ENCODE measurements at regions not wholly inside any gene's neighbourhood (a gene's known extent, or its start where the extent isn't known, plus 50 kb on each side); places are given as distances from the start of the nearest gene placed in this dataset.

GRCh38 chrX:98114021-98114420, 1230.3 kb downstream of the RPA4 start:
- no peak overlapping the region for H3K4me2 ChIP-seq (ENCODE audit: insufficient read depth, low read length)
- FAIRE-seq (no peak), ATAC-seq (no peak), DNase-seq (ENCODE audit: extremely low read depth in 1 of 4, low spot score in 3 of 4) (no peak)
- H3K27ac ChIP-seq (ENCODE audit: extremely low read depth, low read depth, low read length), result no peak overlapping the region
- H3K36me3 ChIP-seq (ENCODE audit: control insufficient read depth, insufficient read depth, low read length), result no peaks in the 10 kb centered on the region
- intact Hi-C loops (cut with micrococcal nuclease), result no loop called here
- H3K27me3 ChIP-seq (ENCODE audit: control insufficient read depth in 2 of 2, insufficient read depth in 2 of 2, low read length in 2 of 2), result no peaks in the 10 kb centered on the region
- H4K20me1 ChIP-seq (replicated peaks; ENCODE audit: control insufficient read depth, insufficient read depth, low read length), result no peaks in the 10 kb centered on the region
- CTCF ChIA-PET (ENCODE audit: low intra/inter-chr PET ratio), result no interaction called here
- H3K9ac ChIP-seq (ENCODE audit: insufficient read depth in 1 of 2, low read depth in 2 of 2, low read length in 2 of 2), result no peak overlapping the region
- no peaks in the 10 kb centered on the region for H3K79me2 ChIP-seq (ENCODE audit: control insufficient read depth, insufficient read depth, low read length)
- POLR2A ChIA-PET, result no interaction called here
- H3K4me1 ChIP-seq (replicated peaks in 1 of 2; ENCODE audit: control insufficient read depth in 2 of 2, insufficient read depth in 2 of 2, low read length in 2 of 2), result no peaks in the 10 kb centered on the region
- no peak overlapping the region for H3K4me3 ChIP-seq
- BruUV-seq (replicated peaks), result no TSS peak
- in situ Hi-C loops (cut with MboI), result no loop called here
- H2AFZ ChIP-seq (ENCODE audit: low read depth, low read length), result no peak overlapping the region
- H3K9me1 ChIP-seq (ENCODE audit: control insufficient read depth, insufficient read depth, low read length), result no peaks in the 10 kb centered on the region
- WGBS (ENCODE audit: insufficient coverage, low coverage, missing lambda C conversion rate), result 0% methylated on average over 2 of the region's 2 CpGs
- no peaks in the 10 kb centered on the region for H3K9me3 ChIP-seq (replicated peaks; ENCODE audit: control insufficient read depth, insufficient read depth, low read depth, low read length)
- TF ChIP-seq GABPA (tag; conservative IDR thresholded peaks at IDR 0.05; ENCODE audit: low read depth) (no peak), IRF9 (tag; IDR thresholded peaks at IDR 0.05) (no peak), NCOA2 (IDR thresholded peaks at IDR 0.05; ENCODE audit: partially characterized antibody in 2 of 2) (no peak), RBM15 (IDR thresholded peaks at IDR 0.05; ENCODE audit: insufficient read depth, low read length) (no peak), TRIM28 (IDR thresholded peaks at IDR 0.05) (no peak), FOXJ3 (CRISPR knock-in tag; IDR thresholded peaks at IDR 0.05) (no peak), E4F1 (CRISPR knock-in tag; IDR thresholded peaks at IDR 0.05; ENCODE audit: borderline replicate concordance) (no peak), HNRNPLL (IDR thresholded peaks at IDR 0.05; ENCODE audit: low read depth, low read length, poor library complexity, severe bottlenecking) (no peak), RUNX1 (IDR thresholded peaks at IDR 0.05; ENCODE audit: low read depth) (no peak), ZFP30 (CRISPR knock-in tag; IDR thresholded peaks at IDR 0.05; ENCODE audit: borderline replicate concordance) (no peak), SAFB (IDR thresholded peaks at IDR 0.05; ENCODE audit: borderline replicate concordance, low read depth, low read length) (no peak), ZSCAN32 (CRISPR knock-in tag; IDR thresholded peaks at IDR 0.05) (no peak), HEY1 (CRISPR knock-in tag; IDR thresholded peaks at IDR 0.05; ENCODE audit: borderline replicate concordance) (no peak)
- TF ChIP-seq, protein P1, sequence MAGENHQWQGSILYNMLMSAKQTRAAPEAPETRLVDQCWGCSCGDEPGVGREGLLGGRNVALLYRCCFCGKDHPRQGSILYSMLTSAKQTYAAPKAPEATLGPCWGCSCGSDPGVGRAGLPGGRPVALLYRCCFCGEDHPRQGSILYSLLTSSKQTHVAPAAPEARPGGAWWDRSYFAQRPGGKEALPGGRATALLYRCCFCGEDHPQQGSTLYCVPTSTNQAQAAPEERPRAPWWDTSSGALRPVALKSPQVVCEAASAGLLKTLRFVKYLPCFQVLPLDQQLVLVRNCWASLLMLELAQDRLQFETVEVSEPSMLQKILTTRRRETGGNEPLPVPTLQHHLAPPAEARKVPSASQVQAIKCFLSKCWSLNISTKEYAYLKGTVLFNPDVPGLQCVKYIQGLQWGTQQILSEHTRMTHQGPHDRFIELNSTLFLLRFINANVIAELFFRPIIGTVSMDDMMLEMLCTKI (IDR thresholded peaks at IDR 0.05; ENCODE audit: partially characterized antibody), result no peak
- TF ChIP-seq, protein P2, sequence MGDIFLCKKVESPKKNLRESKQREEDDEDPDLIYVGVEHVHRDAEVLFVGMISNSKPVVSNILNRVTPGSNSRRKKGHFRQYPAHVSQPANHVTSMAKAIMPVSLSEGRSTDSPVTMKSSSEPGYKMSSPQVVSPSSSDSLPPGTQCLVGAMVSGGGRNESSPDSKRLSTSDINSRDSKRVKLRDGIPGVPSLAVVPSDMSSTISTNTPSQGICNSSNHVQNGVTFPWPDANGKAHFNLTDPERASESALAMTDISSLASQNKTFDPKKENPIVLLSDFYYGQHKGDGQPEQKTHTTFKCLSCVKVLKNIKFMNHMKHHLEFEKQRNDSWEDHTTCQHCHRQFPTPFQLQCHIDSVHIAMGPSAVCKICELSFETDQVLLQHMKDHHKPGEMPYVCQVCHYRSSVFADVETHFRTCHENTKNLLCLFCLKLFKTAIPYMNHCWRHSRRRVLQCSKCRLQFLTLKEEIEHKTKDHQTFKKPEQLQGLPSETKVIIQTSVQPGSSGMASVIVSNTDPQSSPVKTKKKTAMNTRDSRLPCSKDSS (IDR thresholded peaks at IDR 0.05; ENCODE audit: low read depth, partially characterized antibody), result no peak
- TF ChIP-seq, protein P3, sequence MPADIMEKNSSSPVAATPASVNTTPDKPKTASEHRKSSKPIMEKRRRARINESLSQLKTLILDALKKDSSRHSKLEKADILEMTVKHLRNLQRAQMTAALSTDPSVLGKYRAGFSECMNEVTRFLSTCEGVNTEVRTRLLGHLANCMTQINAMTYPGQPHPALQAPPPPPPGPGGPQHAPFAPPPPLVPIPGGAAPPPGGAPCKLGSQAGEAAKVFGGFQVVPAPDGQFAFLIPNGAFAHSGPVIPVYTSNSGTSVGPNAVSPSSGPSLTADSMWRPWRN (IDR thresholded peaks at IDR 0.05; ENCODE audit: low read depth), result no peak
